Hematopoietic multipotent progenitor cell treated with erythropoietin and hydrocortisone succinate and interleukin-3 and kit ligand, for 6 days (in vitro differentiated cells): ENCODE measurements at regions not wholly inside any gene's neighbourhood (a gene's known extent, or its start where the extent isn't known, plus 50 kb on each side); places are given as distances from the start of the nearest gene placed in this dataset.
"Not testable (repeated sequence)": the region's sequence is repeated elsewhere in the genome, so short reads cannot be mapped to it uniquely, and the experiment has no call there.

ENCODE experiments used
- DNase-seq: peaks from one replicate; pipeline ENCODE4 v3.0.0-alpha.2; 2015

DNA sequence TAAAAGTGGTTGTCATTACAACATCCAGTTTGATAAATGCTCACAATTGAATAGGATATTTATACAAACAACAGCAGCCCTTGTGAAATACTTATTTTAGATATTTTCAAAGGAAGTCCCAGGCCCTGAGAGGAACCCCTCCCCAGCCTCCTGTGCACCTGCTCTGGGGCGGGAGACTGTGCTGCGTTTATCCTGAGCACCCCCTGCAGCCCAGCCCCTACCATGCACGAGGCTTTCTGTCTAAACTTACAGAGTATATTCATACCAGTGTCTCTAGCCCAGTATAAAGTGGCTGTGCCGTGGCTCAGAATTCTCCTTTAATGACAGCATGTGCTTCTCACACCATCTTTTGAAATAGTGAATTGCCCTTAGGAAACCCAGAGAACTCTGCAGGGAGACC, 1084.3 kb downstream of the TMEM121 start:
- no peak for DNase-seq

DNA sequence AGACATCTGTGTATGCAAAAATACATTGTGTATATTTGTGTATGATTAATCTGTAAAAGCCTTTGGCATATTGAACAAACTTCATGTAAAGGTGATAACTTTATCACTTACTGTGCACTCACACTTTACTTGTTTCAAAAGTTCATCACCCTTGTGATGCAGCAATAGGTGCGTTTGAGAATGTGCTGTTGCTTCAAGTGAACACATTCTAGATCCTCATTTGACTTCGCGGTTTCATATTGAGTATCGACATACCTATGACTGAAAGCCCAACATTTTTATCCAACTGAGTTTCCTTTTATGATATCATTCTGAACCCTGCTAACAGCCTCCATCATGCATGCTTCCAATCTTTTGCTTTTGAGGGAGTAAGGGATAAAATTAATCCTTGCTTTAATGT, 1086.9 kb downstream of the TMEM121 start:
- DNase-seq: no peak

DNA sequence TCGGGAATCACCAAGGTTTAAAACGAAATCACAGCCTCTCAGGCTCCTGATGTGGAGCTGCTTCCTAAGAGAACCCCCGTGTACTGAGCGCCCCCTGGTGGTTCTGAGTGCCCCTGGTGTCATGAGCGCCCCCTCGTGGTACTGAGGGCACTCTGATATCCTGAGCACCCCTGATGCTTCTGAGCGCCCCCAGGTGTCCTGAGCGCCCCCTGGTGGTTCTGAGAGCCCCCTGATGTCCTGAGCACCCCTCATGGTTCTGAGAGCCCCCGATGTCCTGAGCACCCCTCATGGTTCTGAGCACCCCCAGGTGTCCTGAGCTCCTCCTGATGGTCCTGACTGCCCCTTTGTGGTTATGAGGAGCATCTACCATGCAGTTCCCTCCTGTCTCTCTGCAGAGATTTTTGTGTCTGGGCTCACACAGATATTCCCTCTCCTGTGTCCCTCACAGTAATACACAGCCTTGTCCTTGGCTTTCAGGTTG, 1092.1 kb downstream of the TMEM121 start:
- peak; percentile 69 for DNase-seq

DNA sequence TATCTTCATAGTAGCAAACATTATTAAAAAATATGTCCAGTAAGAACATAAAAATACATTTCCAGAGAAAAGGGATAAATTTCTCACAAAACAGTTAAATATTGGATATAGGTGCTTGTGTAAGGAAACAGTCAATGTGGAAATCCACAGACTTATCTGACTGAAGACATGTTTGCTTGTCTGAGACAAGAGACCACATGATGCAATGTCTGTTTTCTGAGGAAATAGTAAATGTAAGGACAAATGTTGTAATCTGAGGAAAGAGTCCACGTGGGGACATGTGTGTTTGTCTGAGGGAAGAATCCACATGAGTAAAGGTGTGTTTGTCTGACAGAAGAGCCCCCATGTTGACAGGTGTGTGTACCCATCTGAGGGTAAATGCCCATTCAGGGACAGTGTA, 1093.2 kb downstream of the TMEM121 start:
- DNase-seq: peak; percentile 57

- no peak for DNase-seq
These were observed 1094.0 kb downstream of the TMEM121 start for GRCh38 chr14:106620368-106620767.

- DNase-seq: peak; percentile 19
These were observed 1095.9 kb downstream of the TMEM121 start for GRCh38 chr14:106622200-106622745.

DNA sequence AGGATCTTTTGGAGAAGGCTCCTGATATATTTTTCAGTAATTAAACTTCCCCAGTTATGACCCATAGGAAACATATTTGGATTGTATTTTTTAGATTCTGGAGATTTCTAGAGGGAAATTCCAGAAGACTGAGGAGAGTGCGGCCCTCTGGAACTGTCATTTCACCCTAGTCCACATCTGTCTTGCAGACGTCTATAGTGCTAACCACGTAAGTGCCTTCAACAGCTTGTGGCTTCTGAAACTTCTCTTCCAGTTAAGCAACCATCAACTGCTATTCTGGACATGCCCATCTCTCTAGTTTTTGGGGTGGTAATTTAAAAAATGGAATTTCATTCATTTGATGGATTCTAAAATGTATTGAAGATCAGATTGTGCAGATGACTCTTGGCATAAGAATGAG, 1098.8 kb downstream of the TMEM121 start:
- peak; percentile 34 for DNase-seq

DNA sequence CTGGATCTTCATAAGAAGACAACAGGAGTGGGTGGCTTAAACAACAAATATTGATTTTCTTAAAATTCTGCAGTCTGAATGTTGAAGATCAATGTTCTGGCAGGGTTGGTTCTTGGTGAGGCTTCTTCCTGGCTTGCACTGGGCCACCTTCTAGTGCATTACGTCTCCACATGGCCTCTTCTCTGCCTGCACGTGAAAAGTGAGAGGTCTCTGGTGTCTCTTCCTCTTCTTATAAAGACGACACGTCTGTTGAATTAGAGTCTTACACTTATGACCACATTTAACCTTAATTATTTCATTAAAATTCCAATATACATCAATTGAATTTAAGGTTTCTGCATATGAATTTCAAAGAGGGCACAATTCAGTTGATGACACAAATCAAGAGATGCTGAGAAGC, 1100.1 kb downstream of the TMEM121 start:
- DNase-seq: not testable (repeated sequence)

GRCh38 chr14:106626942-106627588, 1100.7 kb downstream of the TMEM121 start:
- peak; percentile 63 for DNase-seq

GRCh38 chr14:106631879-106632278, 1105.5 kb downstream of the TMEM121 start:
- no peak for DNase-seq

- DNase-seq: peak; percentile 30
These were observed 1107.3 kb downstream of the TMEM121 start for GRCh38 chr14:106633721-106634120.

DNA sequence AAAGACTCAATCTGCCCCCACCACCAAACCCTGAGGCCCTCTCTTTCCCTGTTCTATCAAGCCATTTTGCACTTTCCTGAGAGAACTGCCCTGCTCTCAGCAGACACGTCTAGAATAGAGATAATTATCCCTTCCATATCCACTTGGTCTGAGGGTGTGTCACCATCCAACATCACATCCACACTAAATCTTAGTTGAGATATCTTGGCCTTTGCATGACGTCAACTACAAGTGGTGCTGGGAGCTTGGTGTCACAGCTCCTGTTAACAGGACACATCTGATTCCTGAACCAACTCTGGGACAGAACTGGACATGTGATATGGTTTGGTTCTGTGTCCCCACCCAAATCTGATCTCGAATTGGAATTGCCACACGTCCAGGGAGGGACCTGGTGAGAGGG, 1109.2 kb downstream of the TMEM121 start:
- DNase-seq: no peak

DNA sequence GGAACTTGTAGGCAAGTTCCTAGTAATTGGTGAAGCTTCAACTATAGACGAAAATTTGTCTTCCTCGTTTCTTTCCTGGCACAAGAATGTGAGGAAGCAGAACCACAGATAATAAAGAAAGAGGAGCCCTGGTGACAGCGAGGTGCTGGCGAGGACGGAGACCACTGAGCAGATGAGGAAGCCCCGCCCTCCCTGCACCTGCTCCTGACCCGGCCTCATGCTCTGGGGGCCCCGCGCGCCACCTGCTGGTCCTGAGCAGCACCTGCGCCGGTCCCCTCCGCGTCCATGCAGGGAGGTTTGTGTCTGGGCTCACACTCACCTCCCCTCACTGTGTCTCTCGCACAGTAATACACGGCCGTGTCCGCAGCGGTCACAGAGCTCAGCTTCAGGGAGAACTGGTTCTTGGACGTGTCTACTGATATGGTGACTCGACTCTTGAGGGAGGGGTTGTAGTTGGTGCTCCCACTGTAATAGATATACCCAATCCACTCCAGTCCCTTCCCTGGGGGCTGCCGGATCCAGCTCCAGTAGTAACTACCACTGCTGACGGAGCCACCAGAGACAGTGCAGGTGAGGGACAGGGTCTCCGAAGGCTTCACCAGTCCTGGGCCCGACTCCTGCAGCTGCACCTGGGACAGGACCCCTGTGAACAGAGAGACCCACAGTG, 1112.5 kb downstream of the TMEM121 start:
- peak; percentile 51 for DNase-seq

- no peak for DNase-seq
These were observed 1115.7 kb downstream of the TMEM121 start for GRCh38 chr14:106642090-106642489.

GRCh38 chr14:106642971-106643370, 1116.6 kb downstream of the TMEM121 start:
- not testable (repeated sequence) for DNase-seq

DNA sequence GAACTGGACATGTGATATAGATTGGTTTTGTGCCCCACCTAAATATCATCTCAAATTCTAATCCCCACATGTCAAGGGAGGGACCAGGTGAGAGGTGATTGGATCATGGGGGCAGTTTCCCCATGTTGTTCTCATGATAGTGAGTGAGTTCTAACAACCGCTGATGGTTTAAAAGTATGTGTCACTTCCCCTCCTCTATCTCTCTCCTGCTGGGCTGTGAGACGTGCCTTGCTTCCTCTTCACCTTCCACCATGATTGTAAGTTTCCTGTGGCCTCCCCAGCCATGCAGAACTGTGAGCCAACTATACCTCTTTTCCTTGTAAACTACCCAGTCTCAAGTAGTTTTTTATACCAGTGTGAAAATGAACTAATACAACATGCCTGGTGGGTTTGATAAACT, 1122.5 kb downstream of the TMEM121 start:
- not testable (repeated sequence) for DNase-seq

DNA sequence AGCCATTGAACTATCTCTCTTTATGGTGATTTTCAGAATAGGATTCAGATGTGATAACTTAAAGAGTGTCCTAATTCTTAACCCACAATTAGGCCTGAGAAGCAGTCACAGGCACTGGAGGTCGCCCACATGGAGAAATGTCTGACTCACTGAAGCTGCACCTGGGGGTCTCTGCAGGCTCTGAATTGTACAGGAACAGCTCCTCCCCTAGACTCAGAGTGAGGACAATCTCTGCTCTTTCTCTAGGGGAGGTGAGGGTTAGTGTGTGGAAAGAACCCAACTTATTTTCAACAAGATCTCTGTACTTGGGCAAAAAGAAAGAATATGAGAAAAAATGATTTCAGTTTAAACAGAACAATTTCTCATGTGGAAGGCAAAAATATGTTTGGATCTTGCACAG, 1124.6 kb downstream of the TMEM121 start:
- no peak for DNase-seq

DNA sequence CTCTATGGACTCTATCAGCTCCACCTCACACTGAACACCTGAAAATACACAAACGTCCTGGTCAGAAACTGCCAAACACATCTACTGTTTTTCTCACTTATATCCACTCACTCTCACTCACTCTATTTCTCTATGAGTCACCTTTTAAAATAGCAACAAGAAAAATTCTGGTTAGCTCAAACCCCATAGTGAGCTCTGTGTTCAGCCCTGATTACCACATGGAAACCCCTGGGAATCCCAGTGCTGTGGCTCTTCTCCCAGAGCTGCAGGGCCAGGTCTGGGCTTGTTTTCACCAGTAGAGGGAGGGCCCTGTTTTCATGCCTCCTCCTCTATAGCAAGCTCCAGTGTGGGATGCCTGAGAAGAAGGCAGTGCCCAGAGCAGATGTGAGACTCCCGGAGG, 1126.1 kb downstream of the TMEM121 start:
- DNase-seq: no peak

- peak; percentile 13 for DNase-seq
These were observed 1131.1 kb downstream of the TMEM121 start for GRCh38 chr14:106657460-106657859.

GRCh38 chr14:106658066-106658860, 1131.9 kb downstream of the TMEM121 start:
- DNase-seq: not testable (repeated sequence)

- peak; percentile 72 for DNase-seq
These were observed 1135.2 kb downstream of the TMEM121 start for GRCh38 chr14:106661561-106661960.

DNA sequence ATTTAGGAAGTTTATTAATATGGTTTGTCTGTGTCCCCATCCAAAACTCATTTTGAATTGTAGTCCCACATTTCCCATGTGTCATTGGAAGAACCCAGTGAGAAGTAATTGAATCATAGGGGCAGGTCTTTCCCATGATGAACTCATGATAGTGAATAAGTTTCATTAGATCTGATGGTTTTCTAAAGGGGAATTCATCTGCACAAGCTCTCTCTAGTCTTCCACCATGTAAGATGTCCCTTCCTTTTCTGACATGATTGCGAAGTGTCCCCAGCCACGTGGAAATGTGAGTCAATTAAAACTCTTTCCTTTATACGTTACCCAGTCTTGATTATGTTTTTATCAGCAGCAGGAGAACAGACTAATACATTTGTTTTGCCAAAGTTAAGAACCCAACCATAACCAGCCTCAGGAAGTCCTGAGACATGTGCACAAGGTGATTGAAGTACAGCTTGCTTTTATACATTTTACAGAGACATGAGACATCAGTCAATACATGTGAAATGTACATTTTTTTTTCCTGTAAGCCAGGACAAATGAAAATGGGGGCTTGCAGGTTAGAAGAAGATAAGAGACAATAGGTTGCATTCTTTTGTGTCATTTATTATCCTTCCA, 1136.7 kb downstream of the TMEM121 start:
- no peak for DNase-seq
